ENCODE measurements at regions not wholly inside any gene's neighbourhood (a gene's known extent, or its start where the extent isn't known, plus 50 kb on each side); places are given as distances from the start of the nearest gene placed in this dataset.

DNA sequence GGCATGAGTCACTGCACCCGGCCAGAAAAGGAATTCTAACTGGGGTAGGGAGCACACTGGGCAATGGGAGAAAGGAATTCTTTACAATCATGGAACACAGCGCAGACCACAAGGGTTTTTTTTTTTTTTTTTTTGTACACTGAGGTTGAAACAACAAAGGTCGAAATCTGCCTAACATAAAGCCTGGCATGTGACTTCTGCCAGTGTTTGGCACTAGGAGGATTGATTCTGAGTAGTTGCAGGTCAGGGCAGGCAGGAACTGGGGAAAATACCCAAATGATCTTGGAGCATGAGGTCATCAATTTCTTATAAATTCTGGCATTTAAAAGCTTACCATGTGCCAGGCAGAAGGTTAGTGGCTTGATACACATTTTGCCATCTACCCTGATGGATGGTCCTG, 202.0 kb upstream of the SNX19 start:
- TF ChIP-seq, protein P1, sequence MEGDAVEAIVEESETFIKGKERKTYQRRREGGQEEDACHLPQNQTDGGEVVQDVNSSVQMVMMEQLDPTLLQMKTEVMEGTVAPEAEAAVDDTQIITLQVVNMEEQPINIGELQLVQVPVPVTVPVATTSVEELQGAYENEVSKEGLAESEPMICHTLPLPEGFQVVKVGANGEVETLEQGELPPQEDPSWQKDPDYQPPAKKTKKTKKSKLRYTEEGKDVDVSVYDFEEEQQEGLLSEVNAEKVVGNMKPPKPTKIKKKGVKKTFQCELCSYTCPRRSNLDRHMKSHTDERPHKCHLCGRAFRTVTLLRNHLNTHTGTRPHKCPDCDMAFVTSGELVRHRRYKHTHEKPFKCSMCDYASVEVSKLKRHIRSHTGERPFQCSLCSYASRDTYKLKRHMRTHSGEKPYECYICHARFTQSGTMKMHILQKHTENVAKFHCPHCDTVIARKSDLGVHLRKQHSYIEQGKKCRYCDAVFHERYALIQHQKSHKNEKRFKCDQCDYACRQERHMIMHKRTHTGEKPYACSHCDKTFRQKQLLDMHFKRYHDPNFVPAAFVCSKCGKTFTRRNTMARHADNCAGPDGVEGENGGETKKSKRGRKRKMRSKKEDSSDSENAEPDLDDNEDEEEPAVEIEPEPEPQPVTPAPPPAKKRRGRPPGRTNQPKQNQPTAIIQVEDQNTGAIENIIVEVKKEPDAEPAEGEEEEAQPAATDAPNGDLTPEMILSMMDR (conservative IDR thresholded peaks at IDR 0.05; ENCODE audit: control insufficient read depth, insufficient read depth, low read depth, low read length): no peak
- no peak for DNase-seq (ENCODE audit: low read depth)
- no peak overlapping the region for H3K4me3 ChIP-seq (ENCODE audit: control insufficient read depth, low read depth, low read length)

DNA sequence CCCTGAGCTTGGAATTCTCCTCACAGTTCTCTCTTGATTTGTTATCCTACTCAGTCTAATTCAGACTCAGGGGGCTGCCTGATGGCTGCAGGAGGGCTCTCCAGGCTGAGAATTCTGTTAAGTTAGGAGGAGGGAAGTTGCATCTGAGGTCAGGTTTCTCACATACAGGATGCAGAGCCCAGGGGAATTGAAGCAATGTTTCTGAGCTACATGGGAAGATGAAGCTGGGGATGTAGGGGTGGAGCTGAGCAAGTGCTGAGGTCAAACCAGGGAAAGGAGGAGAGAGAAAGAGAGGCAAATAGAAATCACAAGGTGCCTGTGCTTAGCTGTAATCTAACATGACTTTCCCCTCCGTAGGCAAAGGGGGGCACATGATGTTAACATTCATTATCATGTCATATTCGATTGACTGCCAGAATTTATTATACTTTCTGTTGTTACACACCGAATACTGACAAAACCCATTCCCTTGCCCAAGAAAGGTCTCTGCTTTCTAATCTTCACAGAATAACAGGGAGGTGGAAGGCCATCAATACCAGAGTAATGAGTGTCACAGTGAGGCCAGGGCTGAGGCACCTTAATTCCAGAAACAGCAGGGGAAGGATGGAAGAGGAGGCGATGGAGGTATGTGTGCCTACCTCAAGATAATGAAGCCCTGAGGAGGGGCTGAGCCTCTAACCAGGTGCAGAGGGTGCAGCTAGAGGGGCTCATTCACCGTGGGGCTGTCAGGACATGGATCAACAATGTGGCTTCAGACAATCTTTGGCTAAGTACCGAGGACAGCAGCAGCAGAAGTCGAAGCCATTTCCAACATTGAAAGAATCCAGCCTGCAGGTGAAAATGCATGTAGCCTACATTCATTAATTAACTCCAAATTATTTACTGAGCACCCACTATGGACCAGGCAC, 205.4 kb upstream of the SNX19 start:
- peak; percentile 2 for DNase-seq (ENCODE audit: low read depth)

DNA sequence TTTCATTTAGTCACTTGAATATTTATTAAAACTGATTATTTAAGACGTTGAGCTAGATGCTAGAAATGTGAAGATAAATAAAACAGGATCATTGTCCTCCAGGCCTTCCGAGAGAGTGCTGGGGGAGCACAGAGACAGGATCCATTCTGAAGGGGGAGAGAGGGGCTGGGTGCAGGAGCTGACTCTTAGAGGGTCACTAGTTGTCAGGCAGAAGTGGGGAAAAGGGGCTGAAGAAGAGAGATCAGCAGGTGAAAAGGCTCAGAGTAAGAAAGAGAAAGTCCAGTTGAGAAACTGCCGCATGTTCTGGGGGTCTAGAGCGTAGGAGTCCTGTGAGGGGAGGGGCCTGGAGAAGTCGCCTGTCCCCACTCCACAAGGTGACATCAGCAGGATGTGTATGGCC, 206.2 kb upstream of the SNX19 start:
- TF ChIP-seq, protein P1 (conservative IDR thresholded peaks at IDR 0.05; ENCODE audit: control insufficient read depth, insufficient read depth, low read depth, low read length): no peak
- no peak for DNase-seq (ENCODE audit: low read depth)
- H3K4me3 ChIP-seq (ENCODE audit: control insufficient read depth, low read depth, low read length): no peak overlapping the region

More for the DNA sequence above, 205.4 kb upstream of the SNX19 start:
- no peak overlapping the region for H3K4me3 ChIP-seq (ENCODE audit: control insufficient read depth, low read depth, low read length)
- TF ChIP-seq, protein P1 (conservative IDR thresholded peaks at IDR 0.05; ENCODE audit: control insufficient read depth, insufficient read depth, low read depth, low read length): no peak

DNA sequence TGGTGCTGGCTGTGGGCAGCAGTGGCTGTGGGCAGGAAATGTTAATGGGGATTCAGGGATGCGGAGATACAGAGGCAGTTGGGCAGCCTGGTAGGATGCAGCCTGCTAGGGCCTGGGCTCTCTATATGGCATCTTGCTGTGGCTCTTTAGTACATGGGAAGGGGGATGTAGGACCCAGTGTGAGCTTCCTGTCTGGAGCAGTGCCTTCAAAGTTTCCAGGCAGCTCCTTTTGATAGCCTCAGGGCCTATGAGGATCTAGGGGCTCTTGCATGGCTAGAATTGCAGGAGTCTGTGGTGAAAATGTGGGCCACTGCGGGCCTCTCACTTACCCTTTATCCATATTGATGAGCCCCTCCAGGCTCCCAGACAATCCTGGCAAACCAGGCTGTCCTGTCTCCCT, 213.2 kb upstream of the SNX19 start:
- TF ChIP-seq, protein P1 (conservative IDR thresholded peaks at IDR 0.05; ENCODE audit: control insufficient read depth, insufficient read depth, low read depth, low read length): no peak
- DNase-seq (ENCODE audit: low read depth): no peak
- no peak overlapping the region for H3K4me3 ChIP-seq (ENCODE audit: control insufficient read depth, low read depth, low read length)

DNA sequence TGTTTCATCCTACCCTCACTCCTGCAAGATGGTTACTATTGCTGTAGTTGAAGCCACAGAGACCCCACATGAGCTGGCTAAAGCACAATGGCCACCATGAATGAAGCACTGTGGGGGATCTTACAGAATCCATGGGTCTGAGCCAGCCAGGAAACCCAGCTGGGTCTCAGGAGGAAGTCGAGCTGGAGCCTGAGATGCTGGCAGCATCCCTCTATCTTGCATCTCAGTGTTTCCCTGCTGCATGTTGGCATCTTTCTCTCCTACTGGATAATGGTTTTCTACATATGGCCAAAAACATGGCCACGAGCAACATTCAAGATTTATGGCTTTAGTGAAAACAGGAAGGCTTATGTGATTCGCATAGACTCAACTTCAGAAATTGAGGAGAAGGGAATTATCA, 219.3 kb upstream of the SNX19 start:
- no peak for DNase-seq (ENCODE audit: low read depth)
- no peak overlapping the region for H3K4me3 ChIP-seq (ENCODE audit: control insufficient read depth, low read depth, low read length)
- TF ChIP-seq, protein P1 (conservative IDR thresholded peaks at IDR 0.05; ENCODE audit: control insufficient read depth, insufficient read depth, low read depth, low read length): no peak

DNA sequence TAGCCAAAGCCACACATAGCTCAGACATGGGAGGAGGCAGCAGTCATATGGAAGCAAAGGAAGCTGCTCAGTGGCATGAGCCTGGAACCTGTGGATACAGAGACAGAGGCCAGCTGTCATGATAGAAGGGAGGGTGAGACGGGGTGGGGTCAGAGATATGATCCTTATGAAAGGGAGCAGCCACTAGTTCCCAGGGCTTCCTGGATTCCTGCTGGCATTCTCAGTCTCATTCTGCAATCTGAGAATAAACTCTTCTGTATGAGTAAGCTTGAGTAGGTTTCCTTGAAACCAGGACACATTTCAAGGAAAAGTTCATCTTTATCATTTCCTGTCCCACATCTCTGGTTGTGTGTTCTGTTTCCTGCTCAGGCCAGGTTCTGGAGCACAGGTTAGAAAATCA, 220.2 kb upstream of the SNX19 start:
- no peak overlapping the region for H3K4me3 ChIP-seq (ENCODE audit: control insufficient read depth, low read depth, low read length)
- peak; percentile 8 for DNase-seq (ENCODE audit: low read depth)
- TF ChIP-seq, protein P1 (conservative IDR thresholded peaks at IDR 0.05; ENCODE audit: control insufficient read depth, insufficient read depth, low read depth, low read length): no peak
